ENCODE measurements at regions not wholly inside any gene's neighbourhood (a gene's known extent, or its start where the extent isn't known, plus 50 kb on each side); places are given as distances from the start of the nearest gene placed in this dataset.

- Histone ChIP-seq H3K4me3 (no peak overlapping the region), H3K9me3 (no peaks in the 10 kb centered on the region), H3K27me3 (no peaks in the 10 kb centered on the region), H3K4me1 (no peaks in the 10 kb centered on the region), H3K27ac (no peak overlapping the region), H3K36me3 (no peaks in the 10 kb centered on the region)
- WGBS, 5 donors, result 45 to 61% (median 55%) methylated on average over 4 of the region's 4 CpGs
- TF ChIP-seq POLR2AphosphoS5 (IDR thresholded peaks at IDR 0.05) (no peak), EP300 (IDR thresholded peaks at IDR 0.05) (no peak), CTCF (IDR thresholded peaks at IDR 0.05) (no peak), POLR2A (IDR thresholded peaks at IDR 0.05) (no peak)
- intact Hi-C loops (cut with DNase I; ENCODE audit: low total_unique reads), result no loop called here
- DNase-seq, result no peak
Observed at GRCh38 chr3:22612927-22613326, 590.2 kb upstream of the UBE2E2 start.

- Histone ChIP-seq H3K27ac (no peak overlapping the region), H3K27me3 (no peaks in the 10 kb centered on the region), H3K4me1 (no peaks in the 10 kb centered on the region), H3K36me3 (no peaks in the 10 kb centered on the region), H3K4me3 (no peak overlapping the region), H3K9me3 (no peaks in the 10 kb centered on the region)
- TF ChIP-seq EP300 (IDR thresholded peaks at IDR 0.05) (no peak), CTCF (IDR thresholded peaks at IDR 0.05) (no peak), POLR2A (IDR thresholded peaks at IDR 0.05) (no peak), POLR2AphosphoS5 (IDR thresholded peaks at IDR 0.05) (no peak)
- intact Hi-C loops (cut with DNase I; ENCODE audit: low total_unique reads), result no loop called here
- WGBS, 5 donors, result 43 to 47% (median 46%) methylated on average over 2 of the region's 2 CpGs
- DNase-seq, result no peak
Observed at GRCh38 chr3:22615790-22616189, 587.3 kb upstream of the UBE2E2 start.

- Histone ChIP-seq H3K27ac (no peak overlapping the region), H3K4me1 (no peaks in the 10 kb centered on the region), H3K36me3 (no peaks in the 10 kb centered on the region), H3K27me3 (no peaks in the 10 kb centered on the region), H3K9me3 (no peaks in the 10 kb centered on the region), H3K4me3 (no peak overlapping the region)
- 19 to 40% (median 29%) methylated on average over 1 of the region's 1 CpG for WGBS, 5 donors
- no peak for DNase-seq
- intact Hi-C loops (cut with DNase I; ENCODE audit: low total_unique reads), result no loop called here
- TF ChIP-seq POLR2AphosphoS5 (IDR thresholded peaks at IDR 0.05) (no peak), CTCF (IDR thresholded peaks at IDR 0.05) (no peak), POLR2A (IDR thresholded peaks at IDR 0.05) (no peak)
Observed at GRCh38 chr3:22617372-22617771, 585.8 kb upstream of the UBE2E2 start.

GRCh38 chr3:22620498-22620897 lies 582.6 kb upstream of the UBE2E2 start:
- TF ChIP-seq EP300 (IDR thresholded peaks at IDR 0.05) (no peak), POLR2A (IDR thresholded peaks at IDR 0.05) (no peak), CTCF (IDR thresholded peaks at IDR 0.05) (no peak), POLR2AphosphoS5 (IDR thresholded peaks at IDR 0.05) (no peak)
- Histone ChIP-seq H3K4me3 (no peak overlapping the region), H3K27ac (no peak overlapping the region), H3K36me3 (no peaks in the 10 kb centered on the region), H3K4me1 (no peaks in the 10 kb centered on the region), H3K27me3 (no peaks in the 10 kb centered on the region), H3K9me3 (no peaks in the 10 kb centered on the region)
- WGBS, 5 donors, result 55 to 82% (median 69%) methylated on average over 1 of the region's 1 CpG
- no peak for DNase-seq
- intact Hi-C loops (cut with DNase I; ENCODE audit: low total_unique reads), result no loop called here

Data from stomach (tissue), 8 donors.